BJ (cell line): ENCODE measurements at regions not wholly inside any gene's neighbourhood (a gene's known extent, or its start where the extent isn't known, plus 50 kb on each side); places are given as distances from the start of the nearest gene placed in this dataset.

ENCODE experiments used
- CTCF ChIA-PET: fragments of 350-600 bp; formaldehyde crosslinking; extraction: SDS; loops from one replicate; lab custom pipeline; 2021; ENCODE audit warnings: antibody characterized with exemption, inconsistent platforms; lab: Yijun Ruan, JAX
- POLR2A ChIA-PET: fragments of 300-600 bp; sonication (Branson Sonifier 250); formaldehyde crosslinking; extraction: SDS; loops from one replicate; lab custom pipeline; 2021; ENCODE audit warnings: antibody characterized with exemption; lab: Charles Lee
- DNase-seq: peaks from one replicate; pipeline ENCODE4 v3.0.0-alpha.2; 2011; ENCODE audit warnings: low read depth
- H3K27me3 ChIP-seq: 2 replicates; pipeline ENCODE4 v1.6.0; 2011; ENCODE audit warnings: low read length; ENCODE audit not compliant: control insufficient read depth, insufficient read depth
- H3K36me3 ChIP-seq: 2 replicates; pipeline ENCODE4 v1.5.1; 2011; ENCODE audit warnings: low read length; ENCODE audit not compliant: control insufficient read depth, insufficient read depth
- H3K4me3 ChIP-seq: 2 replicates; pipeline ENCODE4 v1.5.1; 2011; ENCODE audit warnings: low read depth, mild to moderate bottlenecking, control low read depth, low read length
- CTCF ChIP-seq: IDR thresholded peaks from 2 replicates; pipeline ENCODE4 v1.5.1; 2011; ENCODE audit warnings: low read depth, mild to moderate bottlenecking, control low read depth, inconsistent platforms, low read length, moderate library complexity; ENCODE audit not compliant: insufficient read depth

GRCh38 chr20:51938559-51939258 is 136.4 kb upstream of the SALL4 start:
- ChIA-PET POLR2A (no interaction called here), CTCF (interaction anchor here (0.7 to 1.1 kb wide), 2 partner anchors 10 to 1010 kb away, joined by 3 read pairs; no protein-coding TSS in a partner anchor)
- DNase-seq, result no peak

GRCh38 chr20:51937779-51938178 is 135.5 kb upstream of the SALL4 start:
- Histone ChIP-seq H3K36me3 (no peaks in the 10 kb centered on the region), H3K4me3 (no peak overlapping the region), H3K27me3 (no peaks in the 10 kb centered on the region)
- ChIA-PET POLR2A (no interaction called here), CTCF (interaction anchor here (0.7 to 1.1 kb wide), 2 partner anchors 11 to 28 kb away, joined by 3 read pairs; no protein-coding TSS in a partner anchor)
- no peak for TF ChIP-seq CTCF
- no peak for DNase-seq

More at GRCh38 chr20:51938559-51939258, 136.4 kb upstream of the SALL4 start:
- Histone ChIP-seq H3K27me3 (no peaks in the 10 kb centered on the region), H3K4me3 (no peak overlapping the region), H3K36me3 (no peaks in the 10 kb centered on the region)
- no peak for TF ChIP-seq CTCF

GRCh38 chr20:51936377-51936776 is 134.1 kb upstream of the SALL4 start:
- H3K4me3 ChIP-seq, result no peak overlapping the region
- no peak for TF ChIP-seq CTCF
- DNase-seq, result no peak
- ChIA-PET CTCF (no interaction called here), POLR2A (no interaction called here)
- no peaks in the 10 kb centered on the region for H3K36me3 ChIP-seq
- H3K27me3 ChIP-seq, result no peaks in the 10 kb centered on the region

GRCh38 chr20:51935003-51935358 is 132.7 kb upstream of the SALL4 start:
- Histone ChIP-seq H3K36me3 (no peaks in the 10 kb centered on the region), H3K4me3 (no peak overlapping the region), H3K27me3 (no peaks in the 10 kb centered on the region)
- ChIA-PET POLR2A (no interaction called here), CTCF (no interaction called here)
- DNase-seq, result no peak
- TF ChIP-seq CTCF, result no peak

- Histone ChIP-seq H3K4me3 (no peak overlapping the region), H3K36me3 (no peaks in the 10 kb centered on the region), H3K27me3 (no peaks in the 10 kb centered on the region)
- no peak for DNase-seq
- no peak for TF ChIP-seq CTCF
- POLR2A ChIA-PET, result no interaction called here
- CTCF ChIA-PET, result no interaction called here
Observed at GRCh38 chr20:51934301-51935002, 132.1 kb upstream of the SALL4 start.
